OCI-LY1 (cell line): ENCODE measurements at regions not wholly inside any gene's neighbourhood (a gene's known extent, or its start where the extent isn't known, plus 50 kb on each side); places are given as distances from the start of the nearest gene placed in this dataset.

Experiments used
- H2AFZ ChIP-seq: fragments of 200-600 bp; sonication (generic), shearing (Covaris generic); 2 replicates; pipeline ENCODE4 v1.6.0; 2014; ENCODE audit warnings: antibody characterized with exemption, mild to moderate bottlenecking, low read length
- H3F3A ChIP-seq: fragments of 200-600 bp; sonication (generic), shearing (Covaris generic); 2 replicates; pipeline ENCODE4 v1.6.0; 2014; ENCODE audit warnings: mild to moderate bottlenecking, antibody characterized with exemption, low read length, moderate library complexity; ENCODE audit not compliant: insufficient read depth
- H3K27ac ChIP-seq: fragments of 200-600 bp; sonication (generic); 2 replicates; pipeline ENCODE4 v1.5.1; 2014; ENCODE audit warnings: low read length, mixed run types, mild to moderate bottlenecking, low read depth; ENCODE audit not compliant: poor library complexity, severe bottlenecking
- H3K27me3 ChIP-seq: fragments of 200-600 bp; sonication (generic); 2 replicates; pipeline ENCODE4 v1.6.0; 2014; ENCODE audit warnings: antibody characterized with exemption, mild to moderate bottlenecking, low read length, moderate library complexity; ENCODE audit not compliant: insufficient read depth
- H3K36me3 ChIP-seq: fragments of 200-600 bp; sonication (generic); 2 replicates; pipeline ENCODE4 v1.6.1; 2014; ENCODE audit warnings: mild to moderate bottlenecking, antibody characterized with exemption, low read length, moderate library complexity, mixed read lengths; ENCODE audit not compliant: insufficient read depth
- H3K4me1 ChIP-seq: fragments of 200-600 bp; sonication (generic); 2 replicates; pipeline ENCODE4 v1.5.1; 2014; ENCODE audit warnings: mild to moderate bottlenecking, low read length, moderate library complexity; ENCODE audit not compliant: insufficient read depth, severe bottlenecking
- H3K4me2 ChIP-seq: fragments of 200-600 bp; sonication (generic), shearing (Covaris generic); 2 replicates; pipeline ENCODE4 v1.6.1; 2014; ENCODE audit warnings: low read length
- H3K4me3 ChIP-seq: fragments of 200-600 bp; sonication (generic); 2 replicates; pipeline ENCODE4 v1.5.1; 2014; ENCODE audit warnings: low read length, low read depth, mild to moderate bottlenecking, mixed read lengths; ENCODE audit not compliant: poor library complexity, severe bottlenecking
- H3K79me2 ChIP-seq: fragments of 200-600 bp; shearing (Covaris generic); 2 replicates; pipeline ENCODE4 v1.6.1; 2016; ENCODE audit warnings: mixed run types, low read length, mixed read lengths; ENCODE audit not compliant: insufficient read depth
- H3K9ac ChIP-seq: fragments of 200-600 bp; sonication (generic), shearing (Covaris generic); 2 replicates; pipeline ENCODE4 v1.6.1; 2014; ENCODE audit warnings: mild to moderate bottlenecking, low read length, mixed read lengths
- H3K9me2 ChIP-seq: fragments of 200-600 bp; sonication (generic), shearing (Covaris generic); 2 replicates; pipeline ENCODE4 v1.6.1; 2014; ENCODE audit warnings: low read depth, mild to moderate bottlenecking, low read length, mixed read lengths
- H3K9me3 ChIP-seq: fragments of 200-600 bp; shearing (Covaris generic); 2 replicates; pipeline ENCODE4 v1.6.1; 2014; ENCODE audit warnings: low read length, mixed read lengths
- H4K20me1 ChIP-seq: fragments of 200-600 bp; sonication (generic), shearing (Covaris generic); 2 replicates; pipeline ENCODE4 v1.6.0; 2016; ENCODE audit warnings: mild to moderate bottlenecking, low read length; ENCODE audit not compliant: insufficient read depth
- EZH2 ChIP-seq: fragments of 200-600 bp; sonication (generic), shearing (Covaris generic); IDR thresholded peaks from 2 replicates; pipeline ENCODE4 v1.8.0; 2017; ENCODE audit warnings: borderline replicate concordance, mixed run types, mild to moderate bottlenecking, antibody characterized with exemption, low read length, moderate library complexity, mixed read lengths
- TF ChIP-seq, protein P1 (sequence below): fragments of 200-600 bp; sonication (generic), shearing (Covaris generic); IDR thresholded peaks from 2 replicates; pipeline ENCODE4 v1.5.1; 2017; ENCODE audit warnings: mild to moderate bottlenecking, antibody characterized with exemption, low read length, moderate library complexity, mixed read lengths

DNA sequence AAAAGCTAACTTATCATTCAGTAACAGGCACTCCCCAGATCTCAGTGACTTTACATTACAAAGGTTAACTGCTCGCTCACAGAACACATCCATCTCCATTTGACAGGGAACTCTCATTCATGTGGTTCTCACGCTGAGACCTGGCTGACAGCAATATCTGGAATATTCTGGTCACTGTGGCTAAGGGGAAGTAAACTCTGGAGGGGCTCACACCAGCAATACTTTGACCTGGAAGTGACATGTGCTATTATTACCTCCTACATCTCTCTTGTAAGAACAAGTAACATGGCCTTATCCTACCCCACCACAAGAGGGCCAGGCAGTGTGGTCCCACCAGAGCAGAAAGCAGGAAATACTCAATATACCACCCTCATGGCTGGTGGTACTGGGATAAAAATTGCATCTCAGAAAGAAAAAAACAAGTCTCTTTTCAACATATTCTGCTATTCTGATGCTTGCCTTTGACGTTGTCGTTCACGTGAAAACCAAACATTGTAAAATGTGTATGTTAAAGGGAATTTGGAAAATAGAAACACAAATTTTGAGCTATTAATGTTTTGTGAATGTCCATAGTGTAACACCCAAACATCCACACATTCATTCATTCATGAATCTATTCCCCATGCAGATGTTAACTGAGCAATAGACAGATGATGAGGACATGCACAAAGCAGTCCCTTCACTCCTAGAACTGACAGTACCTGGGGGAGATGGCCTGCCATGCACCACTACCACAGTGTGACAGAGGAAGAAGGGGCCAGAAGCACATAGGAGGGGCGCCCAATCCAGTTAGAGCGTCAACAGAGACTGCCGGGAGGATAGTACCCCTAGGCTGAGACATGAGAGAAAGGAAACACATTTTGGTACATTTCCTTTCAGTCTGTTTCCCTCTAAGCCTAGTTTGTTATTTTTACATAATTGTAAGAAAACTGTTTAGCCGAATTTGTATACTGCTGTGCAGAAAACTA, 166.0 kb upstream of the SP4 start:
- H3K36me3 ChIP-seq: no peaks in the 10 kb centered on the region
- no peak overlapping the region for H3K27ac ChIP-seq
- H3K9me2 ChIP-seq: no peaks in the 10 kb centered on the region
- H3K79me2 ChIP-seq: no peaks in the 10 kb centered on the region
- no peaks in the 10 kb centered on the region for H3F3A ChIP-seq
- no peaks in the 10 kb centered on the region for H3K27me3 ChIP-seq
- H2AFZ ChIP-seq: no peak overlapping the region
- H4K20me1 ChIP-seq: no peaks in the 10 kb centered on the region
- no peak overlapping the region for H3K9ac ChIP-seq
- no peak overlapping the region for H3K4me2 ChIP-seq
- no peak for TF ChIP-seq EZH2
- TF ChIP-seq, protein P1, sequence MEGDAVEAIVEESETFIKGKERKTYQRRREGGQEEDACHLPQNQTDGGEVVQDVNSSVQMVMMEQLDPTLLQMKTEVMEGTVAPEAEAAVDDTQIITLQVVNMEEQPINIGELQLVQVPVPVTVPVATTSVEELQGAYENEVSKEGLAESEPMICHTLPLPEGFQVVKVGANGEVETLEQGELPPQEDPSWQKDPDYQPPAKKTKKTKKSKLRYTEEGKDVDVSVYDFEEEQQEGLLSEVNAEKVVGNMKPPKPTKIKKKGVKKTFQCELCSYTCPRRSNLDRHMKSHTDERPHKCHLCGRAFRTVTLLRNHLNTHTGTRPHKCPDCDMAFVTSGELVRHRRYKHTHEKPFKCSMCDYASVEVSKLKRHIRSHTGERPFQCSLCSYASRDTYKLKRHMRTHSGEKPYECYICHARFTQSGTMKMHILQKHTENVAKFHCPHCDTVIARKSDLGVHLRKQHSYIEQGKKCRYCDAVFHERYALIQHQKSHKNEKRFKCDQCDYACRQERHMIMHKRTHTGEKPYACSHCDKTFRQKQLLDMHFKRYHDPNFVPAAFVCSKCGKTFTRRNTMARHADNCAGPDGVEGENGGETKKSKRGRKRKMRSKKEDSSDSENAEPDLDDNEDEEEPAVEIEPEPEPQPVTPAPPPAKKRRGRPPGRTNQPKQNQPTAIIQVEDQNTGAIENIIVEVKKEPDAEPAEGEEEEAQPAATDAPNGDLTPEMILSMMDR: peak; percentile 76
- H3K4me3 ChIP-seq: no peak overlapping the region
- H3K4me1 ChIP-seq: no peaks in the 10 kb centered on the region
- H3K9me3 ChIP-seq: no peaks in the 10 kb centered on the region

DNA sequence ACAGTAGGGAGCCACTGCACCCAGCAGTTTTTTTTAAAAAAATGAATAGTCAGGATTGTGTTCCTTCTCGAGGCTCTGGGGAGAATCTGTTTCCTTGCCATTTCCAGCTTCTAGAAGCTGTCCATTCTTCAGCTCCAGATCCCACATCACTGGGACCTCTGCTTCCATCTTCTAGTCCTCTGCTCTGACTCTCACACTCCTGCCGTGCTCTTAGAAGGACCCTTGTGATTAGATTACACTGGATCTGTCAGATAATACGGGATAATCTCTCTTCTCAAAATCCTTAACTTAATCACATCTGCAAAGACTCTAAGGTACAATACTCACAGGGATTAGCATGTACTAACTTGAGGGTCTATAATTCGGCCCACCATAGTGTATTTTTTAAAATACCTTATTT, 158.9 kb upstream of the SP4 start:
- Histone ChIP-seq H3K36me3 (no peaks in the 10 kb centered on the region), H4K20me1 (no peaks in the 10 kb centered on the region), H3K27me3 (no peaks in the 10 kb centered on the region; the same call in 1 of the 2 replicates), H3K4me2 (no peak overlapping the region), H3K9me2 (no peaks in the 10 kb centered on the region), H3K79me2 (no peaks in the 10 kb centered on the region), H3K27ac (no peak overlapping the region), H3F3A (no peaks in the 10 kb centered on the region), H2AFZ (no peak overlapping the region), H3K4me1 (no peaks in the 10 kb centered on the region), H3K9ac (no peak overlapping the region), H3K9me3 (no peaks in the 10 kb centered on the region), H3K4me3 (no peak overlapping the region)
- TF ChIP-seq, protein P1: no peak
- TF ChIP-seq EZH2: no peak

DNA sequence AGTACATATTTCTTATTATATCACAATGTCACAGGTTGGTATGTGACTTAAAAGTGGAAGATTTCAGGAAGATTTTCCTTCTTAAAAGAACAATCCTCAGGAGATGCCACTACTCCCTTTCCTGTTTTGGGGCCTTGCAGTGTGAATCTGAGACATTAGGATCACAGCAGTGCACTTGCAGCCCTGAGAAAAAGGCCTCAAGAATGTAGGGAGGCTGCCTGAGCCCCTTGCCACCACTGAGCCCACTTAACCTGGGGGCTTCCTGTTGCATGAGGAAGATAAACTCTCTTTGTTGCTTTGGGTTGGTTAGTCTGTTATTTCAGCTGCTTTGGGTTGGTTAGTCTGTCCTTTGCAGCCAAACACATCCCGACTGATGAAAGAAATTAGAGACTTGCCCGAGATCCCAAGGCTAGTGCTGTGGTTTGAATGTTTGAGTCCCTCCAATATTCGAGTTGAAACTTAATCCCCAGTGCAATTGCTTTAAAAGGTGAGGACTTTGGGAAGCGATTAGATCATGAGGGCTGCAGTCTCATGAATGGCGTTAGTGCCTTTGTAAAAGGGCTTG, 151.3 kb upstream of the SP4 start:
- TF ChIP-seq, protein P1: no peak
- TF ChIP-seq EZH2: no peak
- Histone ChIP-seq H2AFZ (no peak overlapping the region), H3K27me3 (no peaks in the 10 kb centered on the region), H3K27ac (no peak overlapping the region), H3K4me2 (no peak overlapping the region), H3K9ac (no peak overlapping the region), H3K4me3 (no peak overlapping the region), H3K79me2 (no peaks in the 10 kb centered on the region), H3K9me2 (no peaks in the 10 kb centered on the region), H3K9me3 (no peaks in the 10 kb centered on the region), H3K4me1 (no peaks in the 10 kb centered on the region), H3F3A (no peaks in the 10 kb centered on the region), H3K36me3 (no peaks in the 10 kb centered on the region), H4K20me1 (no peaks in the 10 kb centered on the region)
